ENCODE measurements at regions not wholly inside any gene's neighbourhood (a gene's known extent, or its start where the extent isn't known, plus 50 kb on each side); places are given as distances from the start of the nearest gene placed in this dataset.
A peak's percentile ranks its signal among the peaks of the same experiment; 100 is the strongest.

GRCh38 chr16:22685459-22685830, 128.5 kb upstream of the HS3ST2 start:
- H3K27me3 ChIP-seq, result no peaks in the 10 kb centered on the region
- peak; percentile 73 to 88 for DNase-seq
- ATAC-seq, result peak; percentile 88 to 94
- H3K4me1 ChIP-seq, result peaks cover 12 to 16% of the 10 kb centered on the region in 2 donors
- in situ Hi-C loops (cut with MboI; ENCODE audit: low sequenced_read_pairs in 4 of 4) (no loop called here), intact Hi-C loops (cut with DNase I; ENCODE audit: low total_unique reads) (no loop called here)
- TF ChIP-seq POLR2A (IDR thresholded peaks at IDR 0.05), result no peak
- TF ChIP-seq CTCF (IDR thresholded peaks at IDR 0.05 in 4 of 5, conservative IDR thresholded peaks at IDR 0.05 in 1 of 5), result no peak
- H3K4me3 ChIP-seq, result no peak overlapping the region
- H3K9me3 ChIP-seq, result no peaks in the 10 kb centered on the region
- peak overlapping the region in 3 of 4 donors; percentile 58 to 81 (median 74) for H3K27ac ChIP-seq
- H3K36me3 ChIP-seq, result no peaks in the 10 kb centered on the region

GRCh38 chr16:22687031-22687530, 126.9 kb upstream of the HS3ST2 start:
- ATAC-seq, result no peak
- H3K9me3 ChIP-seq, result no peaks in the 10 kb centered on the region
- no peaks in the 10 kb centered on the region for H3K27me3 ChIP-seq
- H3K36me3 ChIP-seq, result no peaks in the 10 kb centered on the region
- in situ Hi-C loops (cut with MboI; ENCODE audit: low sequenced_read_pairs in 4 of 4) (no loop called here), intact Hi-C loops (cut with DNase I; ENCODE audit: low total_unique reads) (no loop called here)
- DNase-seq, result no peak
- TF ChIP-seq CTCF (IDR thresholded peaks at IDR 0.05 in 4 of 5, conservative IDR thresholded peaks at IDR 0.05 in 1 of 5), result no peak
- no peak for TF ChIP-seq POLR2A (IDR thresholded peaks at IDR 0.05)
- peaks cover 12 to 16% of the 10 kb centered on the region in 2 donors for H3K4me1 ChIP-seq
- no peak overlapping the region for H3K4me3 ChIP-seq
- peak overlapping the region in 1 of 4 donors; percentile 3 for H3K27ac ChIP-seq

GRCh38 chr16:22688463-22688862, 125.5 kb upstream of the HS3ST2 start:
- Histone ChIP-seq H3K36me3 (no peaks in the 10 kb centered on the region), H3K4me1 (peaks cover 16 to 23% of the 10 kb centered on the region in 2 donors), H3K27ac (no peak overlapping the region), H3K4me3 (no peak overlapping the region), H3K9me3 (no peaks in the 10 kb centered on the region), H3K27me3 (no peaks in the 10 kb centered on the region)
- ATAC-seq, result no peak
- intact Hi-C loops (cut with DNase I; ENCODE audit: low total_unique reads) (no loop called here), in situ Hi-C loops (cut with MboI; ENCODE audit: low sequenced_read_pairs in 4 of 4) (no loop called here)
- no peak for DNase-seq
- TF ChIP-seq CTCF (IDR thresholded peaks at IDR 0.05 in 4 of 5, conservative IDR thresholded peaks at IDR 0.05 in 1 of 5) (no peak), POLR2A (IDR thresholded peaks at IDR 0.05) (no peak)

- DNase-seq, result no peak
- peaks cover 20 to 26% of the 10 kb centered on the region in 2 donors for H3K4me1 ChIP-seq
- ATAC-seq, result no peak
Measured at GRCh38 chr16:22688930-22689329, 125.0 kb upstream of the HS3ST2 start.

More at GRCh38 chr16:22688930-22689329, 125.0 kb upstream of the HS3ST2 start:
- H3K27ac ChIP-seq, result no peak overlapping the region
- no peaks in the 10 kb centered on the region for H3K36me3 ChIP-seq
- in situ Hi-C loops (cut with MboI; ENCODE audit: low sequenced_read_pairs in 4 of 4), result no loop called here
- H3K27me3 ChIP-seq, result no peaks in the 10 kb centered on the region
- no peaks in the 10 kb centered on the region for H3K9me3 ChIP-seq
- TF ChIP-seq CTCF (IDR thresholded peaks at IDR 0.05 in 4 of 5, conservative IDR thresholded peaks at IDR 0.05 in 1 of 5), result no peak
- intact Hi-C loops (cut with DNase I; ENCODE audit: low total_unique reads), result no loop called here
- H3K4me3 ChIP-seq, result no peak overlapping the region

All from gastrocnemius medialis (tissue), 4 donors.